ENCODE measurements at regions not wholly inside any gene's neighbourhood (a gene's known extent, or its start where the extent isn't known, plus 50 kb on each side); places are given as distances from the start of the nearest gene placed in this dataset.
A peak's percentile ranks its signal among the peaks of the same experiment; 100 is the strongest.

DNA sequence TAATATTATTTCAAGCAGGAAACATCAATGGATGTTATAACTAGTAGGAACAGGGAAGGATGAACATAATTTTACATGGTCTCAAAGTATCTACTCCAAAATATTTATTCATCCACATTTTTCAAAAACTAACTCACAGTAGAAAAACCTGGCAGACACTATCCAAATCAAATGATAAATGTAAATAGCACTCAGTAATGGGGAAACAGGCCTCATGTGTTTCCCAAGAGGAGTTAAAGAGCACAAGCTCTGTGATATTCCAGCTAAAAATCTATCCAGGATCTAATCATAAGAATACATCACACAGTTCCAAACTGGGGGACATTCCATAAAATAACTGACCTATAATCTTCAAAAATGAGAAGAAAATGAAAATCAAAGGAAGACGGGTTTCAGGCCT lies 443.1 kb downstream of the ZNF608 start:
- DNase-seq: no peak

DNA sequence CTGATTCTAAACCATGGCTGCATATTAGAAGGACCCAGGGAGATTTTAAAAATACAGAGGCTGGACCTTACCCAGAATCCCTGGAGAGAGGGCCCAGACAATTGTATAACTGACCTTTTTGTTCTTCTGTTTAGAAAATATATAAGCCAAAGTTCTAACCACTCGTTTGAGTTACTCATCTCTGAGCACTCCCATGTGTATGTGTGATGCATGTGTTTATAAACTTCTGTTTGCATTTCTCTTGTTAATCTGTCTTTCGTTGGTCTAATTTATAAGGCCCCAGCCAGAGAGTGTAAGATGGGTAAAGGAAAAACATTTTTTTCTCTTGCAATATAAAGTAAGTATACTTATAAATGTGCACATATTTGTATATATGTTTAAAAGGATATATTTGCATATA lies 443.9 kb downstream of the ZNF608 start:
- no peak for DNase-seq

DNA sequence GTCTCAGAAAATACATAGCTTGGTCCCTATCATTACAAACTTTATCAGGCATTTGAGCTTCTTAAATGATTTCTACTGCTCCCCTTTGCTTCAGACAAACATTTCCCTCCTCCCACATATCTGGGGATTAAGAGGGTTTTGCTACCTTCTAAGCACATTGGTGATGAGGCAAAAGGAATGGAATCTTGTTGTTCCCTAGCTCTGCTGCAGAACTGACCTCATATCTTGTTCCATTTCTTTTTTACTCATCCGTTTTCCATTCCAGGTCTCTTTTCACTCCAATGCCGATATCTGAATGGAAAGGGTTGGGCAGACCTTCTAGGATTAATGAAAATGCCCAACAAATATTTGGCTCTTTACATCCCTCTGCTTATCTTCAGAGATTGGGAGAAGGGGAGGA lies 444.6 kb downstream of the ZNF608 start:
- no peak for DNase-seq

DNA sequence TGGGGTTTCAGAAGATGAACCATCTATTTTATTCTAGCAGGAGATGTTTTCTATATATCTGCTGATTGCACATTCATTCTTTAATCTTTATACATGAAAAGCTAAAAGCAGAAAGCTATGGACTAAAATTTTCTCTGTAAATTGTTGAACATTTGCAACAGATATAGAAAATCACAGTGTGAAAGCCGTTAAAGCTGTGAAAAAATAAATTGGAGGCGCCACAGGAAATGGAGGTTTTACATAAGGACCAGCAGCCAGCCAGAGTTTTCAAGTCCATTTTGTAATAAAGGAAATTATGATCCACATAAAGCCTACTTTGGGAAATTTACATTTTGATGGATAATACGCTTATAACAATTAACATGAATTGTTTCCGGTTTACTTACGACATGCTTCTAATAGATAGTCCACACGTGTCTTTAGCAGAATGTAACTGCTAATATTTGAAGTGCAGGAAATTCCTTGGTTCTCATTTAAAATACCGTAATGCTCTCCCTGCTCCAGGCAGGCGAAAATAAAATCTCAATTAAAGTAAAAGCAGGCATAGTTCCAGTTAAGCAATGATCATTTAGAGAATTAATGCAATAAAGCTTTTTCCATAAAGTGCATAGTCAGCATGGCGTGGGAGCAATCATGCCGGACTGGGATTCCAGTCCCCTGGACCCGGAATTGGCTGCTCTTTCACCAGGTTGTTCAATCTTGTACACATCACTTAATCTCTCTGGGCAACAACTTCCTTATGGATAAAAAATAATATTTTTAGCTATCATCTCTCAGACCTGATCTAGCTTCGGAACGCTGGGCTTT lies 445.4 kb downstream of the ZNF608 start:
- DNase-seq: no peak

DNA sequence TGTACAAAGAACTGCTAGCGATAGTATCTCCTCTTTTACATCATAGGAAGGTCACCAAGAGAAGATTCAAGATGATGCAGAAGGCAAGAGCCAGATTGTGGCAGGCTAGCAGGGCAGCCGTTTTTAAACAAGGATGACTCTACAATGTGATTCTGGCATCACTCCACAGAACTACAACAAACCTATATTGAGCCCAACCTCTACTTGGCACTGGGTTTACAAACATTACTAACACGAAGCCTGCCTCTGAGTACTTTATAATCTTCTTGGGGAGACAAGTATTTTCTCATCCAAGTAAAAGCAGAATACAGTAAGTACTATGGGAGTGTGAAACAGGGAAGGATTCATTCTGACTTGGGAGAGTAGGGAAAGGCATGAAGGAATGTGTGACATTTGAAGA lies 448.6 kb downstream of the ZNF608 start:
- DNase-seq: no peak

DNA sequence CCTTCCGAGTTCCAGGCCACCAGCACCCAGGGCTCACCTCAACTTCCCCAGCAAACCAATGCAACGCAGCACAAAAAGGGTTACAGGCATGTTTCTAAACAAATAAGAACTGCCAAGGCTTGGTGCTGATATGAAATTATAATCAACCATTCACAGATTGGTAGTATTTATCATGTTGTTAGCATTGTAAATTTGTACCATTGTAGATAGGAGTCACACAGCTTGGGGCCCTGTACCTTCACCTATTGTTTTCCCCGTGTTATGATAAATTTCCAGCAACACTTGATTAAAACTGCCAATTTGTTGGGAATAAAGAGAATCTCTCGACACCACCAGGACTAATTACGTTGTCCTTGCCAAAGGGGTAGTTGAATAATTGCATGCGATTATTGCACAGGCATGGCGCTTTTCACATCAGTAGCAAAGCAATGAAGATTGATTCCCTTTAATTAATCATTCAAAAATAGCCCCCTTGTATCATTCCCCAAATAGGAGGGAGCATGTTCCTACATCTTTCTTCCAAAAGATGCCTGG lies 454.1 kb downstream of the ZNF608 start:
- DNase-seq: no peak

DNA sequence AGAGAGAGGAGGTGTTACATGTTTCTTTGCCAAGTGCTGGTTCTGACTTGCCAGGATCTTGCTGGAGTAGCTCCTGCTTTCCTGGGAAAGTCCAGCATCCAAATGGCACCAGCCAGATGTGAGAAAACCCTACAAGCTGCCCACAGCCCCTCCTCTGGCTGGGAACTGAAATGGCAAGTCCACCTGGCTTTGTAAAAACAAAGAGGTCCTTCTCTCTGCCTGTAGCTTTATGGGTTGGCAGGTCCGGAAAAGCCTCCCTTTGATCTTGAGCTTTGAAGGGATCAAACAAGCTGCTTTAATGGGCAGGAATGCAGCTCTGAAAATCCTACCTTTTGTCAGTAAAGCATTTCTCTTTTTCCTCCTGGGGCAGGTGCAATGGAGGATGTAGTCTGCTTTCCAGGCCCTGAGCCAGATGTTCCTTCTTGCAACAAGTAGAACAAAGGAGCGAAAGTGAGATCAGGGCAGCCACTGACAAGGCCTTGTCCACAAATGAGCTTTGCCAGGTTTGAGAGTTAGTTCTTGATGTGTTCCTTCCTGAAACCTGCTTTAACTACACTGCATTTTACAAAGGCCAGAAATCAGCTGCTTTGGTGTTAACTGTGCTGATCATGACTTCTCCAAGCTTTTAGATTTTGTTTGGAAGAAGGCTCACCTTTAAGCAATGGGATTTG lies 456.7 kb downstream of the ZNF608 start:
- peak; percentile 45 for DNase-seq

DNA sequence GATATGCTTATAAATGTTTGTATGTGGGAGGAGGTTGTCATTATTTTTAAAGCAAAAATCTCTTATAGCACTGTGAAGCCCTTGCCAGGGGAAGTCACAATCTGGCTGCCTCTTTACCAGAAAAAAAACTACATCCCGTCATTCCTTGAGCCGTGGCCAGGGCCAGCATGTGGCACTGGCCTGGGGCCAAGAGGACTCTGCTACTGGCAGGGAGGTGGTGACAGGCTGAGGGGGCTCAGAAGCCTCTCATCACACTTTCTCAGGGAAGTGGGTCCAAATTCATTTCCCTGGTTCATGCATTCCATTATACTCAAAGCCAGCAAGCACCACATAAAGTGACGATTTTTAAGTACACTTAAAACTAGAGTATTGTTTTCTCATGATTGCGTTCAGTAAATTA lies 457.3 kb downstream of the ZNF608 start:
- DNase-seq: no peak

DNA sequence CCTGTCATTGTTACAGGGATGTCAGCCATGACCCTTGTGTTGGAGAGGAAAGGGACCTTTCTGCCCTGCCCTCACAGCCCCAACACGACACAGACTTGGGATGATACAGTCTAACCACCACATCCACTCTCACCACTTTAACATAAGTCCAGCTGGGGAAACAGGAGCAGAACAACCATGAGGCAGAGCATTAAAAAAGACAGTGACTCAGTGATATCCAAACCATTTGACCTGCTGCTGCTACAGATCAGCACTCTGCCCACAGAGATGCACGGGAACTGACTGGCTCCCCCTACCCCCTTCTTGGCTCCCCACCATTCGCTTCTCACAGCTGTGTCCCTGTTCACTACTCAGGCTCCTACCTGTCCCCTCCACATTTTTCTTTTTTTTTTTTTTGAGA lies 458.6 kb downstream of the ZNF608 start:
- no peak for DNase-seq

DNA sequence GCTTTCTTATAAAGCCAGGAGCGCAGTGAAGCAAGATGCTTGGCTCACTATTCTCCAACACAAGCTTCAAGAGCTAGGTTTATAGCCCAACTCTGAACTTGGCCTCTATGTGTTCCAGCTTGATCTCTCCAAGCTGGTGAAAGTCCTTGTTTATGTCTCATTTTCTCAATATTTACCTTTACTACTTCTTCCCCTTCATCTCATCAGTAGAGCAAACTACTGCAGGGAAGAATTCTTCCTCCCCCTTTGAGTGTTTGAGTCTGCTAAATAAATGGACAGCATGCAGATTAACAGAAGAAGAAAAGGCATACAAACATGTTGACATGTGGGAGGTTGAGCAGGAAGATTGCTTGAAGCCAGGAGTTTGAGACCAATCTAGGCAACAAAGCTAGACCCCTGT lies 460.7 kb downstream of the ZNF608 start:
- DNase-seq: no peak

DNA sequence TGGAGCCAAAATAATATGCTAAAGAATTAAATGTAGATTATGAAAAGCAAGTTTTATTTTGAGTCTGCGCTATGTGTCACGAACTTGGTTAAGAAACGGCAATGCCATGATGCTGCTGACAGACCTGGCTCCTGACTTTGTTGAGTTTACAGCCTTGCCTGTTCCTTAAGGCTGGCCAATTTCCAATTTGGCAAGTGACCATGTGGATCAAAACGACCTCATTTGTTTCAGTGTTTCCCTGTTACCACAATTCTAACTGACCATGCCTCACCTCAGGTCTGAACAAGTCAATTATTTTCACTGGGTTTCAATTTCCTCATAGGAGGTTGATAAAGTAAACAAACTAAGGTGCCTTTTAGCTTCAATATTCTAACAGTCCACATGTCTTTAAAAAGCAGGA lies 461.4 kb downstream of the ZNF608 start:
- no peak for DNase-seq

DNA sequence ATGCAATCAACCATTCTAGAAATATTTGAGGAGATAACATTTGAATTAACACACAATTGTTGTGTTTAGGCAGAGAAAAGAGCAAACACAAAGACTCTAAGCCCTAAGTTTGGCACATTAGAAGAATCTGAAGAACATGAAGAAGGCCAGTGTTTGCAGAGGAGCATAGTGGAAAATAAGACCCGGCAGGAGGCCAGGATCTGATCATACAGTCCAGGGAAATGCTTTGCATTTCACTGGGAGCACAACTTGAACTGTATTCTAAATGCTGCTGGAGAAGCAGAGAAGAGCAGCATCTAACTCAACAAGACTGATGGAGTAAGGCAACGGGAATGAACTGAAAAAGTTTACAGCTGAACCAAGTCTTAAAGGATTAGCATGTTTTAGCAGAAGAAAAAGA lies 463.4 kb downstream of the ZNF608 start:
- DNase-seq: no peak

DNA sequence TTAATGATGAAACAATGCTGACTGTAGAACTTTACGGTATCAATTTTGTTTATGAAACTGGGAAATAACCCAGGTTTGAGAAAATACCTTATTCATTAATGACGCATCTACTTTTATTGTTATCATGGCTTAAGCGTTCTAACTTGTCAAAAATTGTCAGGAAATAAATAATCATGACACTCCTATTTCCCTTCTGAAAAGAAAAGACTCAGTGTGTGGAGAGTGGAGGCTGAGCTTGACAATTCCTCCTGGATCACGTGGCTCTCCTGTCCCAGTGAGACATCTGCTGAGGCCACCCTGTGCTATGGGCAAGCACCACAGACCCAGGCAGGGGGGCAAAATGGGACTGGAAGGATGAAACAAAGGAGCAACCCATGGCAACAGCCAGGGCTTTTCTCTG lies 466.4 kb downstream of the ZNF608 start:
- no peak for DNase-seq

DNA sequence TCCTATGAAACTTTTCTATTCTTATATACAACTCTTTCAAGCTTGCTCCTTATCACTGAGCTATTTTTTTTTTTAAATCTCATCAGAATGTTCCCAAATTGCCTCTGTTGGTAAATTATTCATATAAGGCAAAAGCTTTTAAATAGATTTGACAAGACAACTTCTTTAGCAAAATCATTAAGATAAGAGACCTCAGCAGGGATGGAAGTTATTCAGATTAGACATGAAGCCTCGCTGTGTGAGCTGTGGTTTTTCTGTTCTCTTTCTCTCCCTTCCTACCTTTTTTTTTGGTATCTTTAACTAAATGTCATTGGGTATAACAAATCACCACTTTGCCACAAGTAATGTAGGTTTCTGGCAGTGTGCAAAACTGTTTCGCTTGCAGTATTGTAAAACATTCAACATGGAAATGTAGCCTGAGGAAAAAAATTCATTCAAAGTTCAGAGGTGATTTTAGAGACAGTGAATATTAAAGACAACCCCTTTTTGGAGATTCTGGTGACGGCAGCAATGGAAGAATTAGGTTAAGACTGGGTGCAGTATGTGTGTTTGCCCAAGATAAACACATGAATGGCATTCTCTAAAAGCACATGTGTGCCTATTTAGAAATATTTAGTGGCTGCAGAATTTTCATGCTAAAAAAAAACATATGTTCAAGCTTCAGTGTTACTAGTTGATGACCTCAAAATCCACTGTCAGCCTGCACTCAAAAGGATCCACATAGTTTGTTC lies 467.1 kb downstream of the ZNF608 start:
- no peak for DNase-seq

DNA sequence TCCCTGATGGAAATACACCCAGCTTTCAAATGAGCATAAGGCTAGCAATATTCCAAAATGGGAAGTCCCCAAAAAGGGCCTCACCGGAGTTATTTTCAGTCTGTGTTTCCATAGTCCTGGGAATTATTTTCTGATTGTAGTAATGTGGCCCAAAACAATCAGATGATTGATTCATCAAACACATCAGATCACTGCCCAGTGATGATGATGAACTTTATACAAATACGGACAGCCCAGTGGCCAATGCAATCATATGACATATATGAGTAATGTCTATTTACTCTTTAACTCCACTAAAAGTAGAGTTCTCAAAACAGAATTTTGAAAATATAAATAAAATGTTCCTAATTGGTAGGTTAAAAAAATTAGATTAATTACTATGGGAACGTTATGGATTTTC lies 467.8 kb downstream of the ZNF608 start:
- no peak for DNase-seq

DNA sequence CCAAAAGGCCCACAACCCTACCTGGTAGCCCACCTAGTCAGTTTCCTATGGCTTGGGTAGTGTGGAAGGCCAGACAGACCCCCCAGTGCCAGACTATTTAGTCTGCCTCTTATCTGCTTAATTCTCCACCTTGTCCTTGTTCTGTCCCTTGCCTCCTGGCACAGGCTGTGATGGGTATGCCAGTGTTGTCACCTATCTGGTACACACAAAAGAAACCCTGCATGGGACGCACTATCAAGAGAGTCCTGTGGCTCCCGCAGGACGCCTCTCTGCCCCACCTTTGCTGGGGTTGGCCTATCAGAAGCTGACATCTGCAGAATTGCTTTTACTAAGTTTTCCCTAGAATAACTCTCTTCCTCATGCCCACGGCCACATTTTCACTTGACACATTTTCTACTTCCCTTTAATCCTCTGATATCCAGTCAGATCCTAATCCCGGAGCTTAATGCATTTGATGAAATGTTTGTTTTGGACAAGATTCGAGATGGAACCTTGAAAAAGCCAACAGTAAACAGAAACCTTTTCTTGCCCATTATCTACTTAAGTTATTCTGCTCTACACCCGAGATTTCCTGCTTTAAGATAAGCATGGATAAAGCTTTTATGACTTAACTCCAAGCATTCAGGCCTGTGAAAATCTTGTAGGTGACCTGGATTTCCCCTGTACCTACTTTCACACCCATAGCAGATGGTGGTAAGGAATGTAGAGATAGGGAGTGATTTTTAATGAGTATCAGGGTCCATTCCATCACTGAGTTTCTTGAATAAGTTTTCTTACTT lies 468.5 kb downstream of the ZNF608 start:
- DNase-seq: no peak

DNA sequence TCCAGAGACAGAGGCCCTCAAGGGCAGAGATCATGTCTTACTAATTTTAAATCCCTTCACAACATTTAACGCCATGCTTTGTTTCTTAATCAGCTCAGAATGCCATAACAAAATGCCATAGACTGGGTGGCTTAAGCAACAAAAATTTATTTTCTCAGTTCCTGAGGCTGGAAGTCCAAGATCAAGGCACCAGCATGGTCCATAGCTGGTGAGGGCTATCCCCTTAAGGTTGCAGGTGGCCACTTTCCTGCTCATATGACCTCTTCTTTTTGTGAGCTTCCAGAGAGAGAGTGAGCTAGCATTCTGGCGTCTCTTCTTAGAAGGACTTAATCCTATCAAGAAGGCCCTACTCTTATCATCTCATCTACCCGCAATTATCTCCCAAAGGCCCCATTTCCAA lies 470.3 kb downstream of the ZNF608 start:
- no peak for DNase-seq

DNA sequence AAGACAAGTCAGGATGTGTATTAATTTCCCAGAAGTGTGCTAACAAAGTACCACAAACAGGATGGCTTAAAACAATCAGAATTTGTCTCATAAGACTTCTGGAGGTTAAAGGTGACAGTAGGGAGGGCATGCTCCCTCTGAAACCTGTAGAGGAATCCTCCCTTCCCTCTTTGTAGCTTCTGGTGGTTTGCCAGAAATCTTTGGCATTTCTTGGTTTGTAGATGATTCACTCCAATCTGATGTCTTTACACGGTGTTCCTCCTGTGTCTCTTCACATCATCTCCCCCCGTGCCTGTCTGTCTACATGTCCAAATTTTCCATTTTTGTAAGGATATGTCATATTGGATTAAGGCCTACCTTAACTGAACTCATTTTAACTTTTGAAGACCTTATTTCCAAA lies 471.5 kb downstream of the ZNF608 start:
- DNase-seq: no peak

DNA sequence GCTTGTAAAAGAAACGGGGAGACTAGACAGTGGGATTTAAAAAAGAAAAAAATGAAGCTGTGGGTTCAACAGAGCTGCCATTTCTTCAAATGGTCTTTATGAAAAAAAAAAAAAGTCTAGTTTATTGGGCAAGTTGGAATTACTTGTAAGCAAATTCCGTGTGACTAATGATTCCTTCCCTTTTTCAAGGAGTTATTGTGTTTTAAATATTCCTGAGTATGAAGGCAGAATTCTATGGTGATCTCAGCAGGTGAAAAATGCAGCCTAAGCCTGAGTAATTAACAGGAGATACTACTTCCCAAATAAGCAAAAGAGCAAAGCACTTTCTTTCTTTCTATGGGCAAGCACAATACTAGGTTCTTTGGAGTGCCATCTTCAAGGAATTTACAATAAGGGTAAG lies 481.9 kb downstream of the ZNF608 start:
- DNase-seq: no peak

DNA sequence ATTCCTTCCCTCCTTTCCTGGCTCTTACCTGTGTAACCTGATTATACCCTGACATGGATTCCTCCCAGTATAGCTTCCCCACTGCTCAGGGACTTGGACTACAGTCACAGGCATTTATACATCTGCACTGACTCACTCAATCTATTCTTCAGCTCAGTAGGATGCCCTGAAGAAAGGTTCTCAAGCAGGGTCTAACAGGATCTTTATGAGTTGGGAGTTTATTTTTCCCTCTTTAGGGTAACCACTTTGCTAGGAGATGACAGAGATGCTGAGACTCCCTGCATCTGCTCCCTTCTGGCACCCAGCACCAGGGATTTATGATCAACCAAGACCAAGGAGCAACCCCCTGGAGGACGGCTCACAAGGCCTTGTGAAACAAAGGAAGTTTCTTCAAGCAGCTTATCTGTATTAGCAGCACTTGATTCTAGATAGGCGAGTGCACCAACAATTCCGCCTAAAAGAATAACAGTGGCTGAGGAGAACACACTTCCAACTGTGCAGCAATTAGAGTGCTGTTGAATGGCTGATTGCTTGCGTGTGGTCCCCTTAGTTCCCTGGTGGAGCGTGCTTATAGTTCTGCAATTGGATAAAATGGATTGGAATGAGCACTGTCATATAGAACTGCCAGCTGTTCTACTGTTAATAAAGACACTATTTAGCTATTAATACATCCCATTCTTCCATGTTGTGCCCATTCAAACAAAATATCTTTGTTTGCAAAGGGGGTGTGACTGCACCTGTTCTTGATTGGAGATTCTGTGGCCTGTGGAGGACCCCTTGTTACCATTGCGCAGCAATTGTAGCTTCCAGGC lies 482.6 kb downstream of the ZNF608 start:
- no peak for DNase-seq

DNA sequence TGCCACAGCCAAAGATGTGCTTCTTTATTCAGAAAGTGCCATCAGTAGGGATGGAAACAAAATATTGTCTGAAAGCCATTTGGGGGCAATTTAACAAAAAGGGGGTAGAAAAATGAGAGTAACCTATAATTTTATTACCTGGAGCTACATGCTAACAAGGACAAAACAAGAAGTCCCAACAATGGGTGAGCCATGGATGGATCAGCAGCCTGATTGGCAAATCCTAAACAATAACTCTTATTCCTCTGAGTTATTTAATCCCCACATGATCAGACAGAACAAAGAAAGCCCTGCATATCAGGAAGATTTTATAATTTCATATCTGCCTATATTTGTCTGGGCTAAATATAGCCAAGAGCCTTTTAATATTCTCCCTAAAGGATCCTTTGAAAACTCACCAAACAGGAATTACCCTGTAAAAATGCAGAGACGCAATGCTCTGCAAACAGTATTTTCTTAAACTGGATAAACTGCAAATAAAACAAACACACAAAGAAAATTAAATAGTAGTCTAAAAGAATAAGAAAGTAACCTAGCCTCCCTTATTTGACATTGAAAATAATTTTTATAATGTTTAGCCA lies 483.4 kb downstream of the ZNF608 start:
- DNase-seq: no peak

Data from left kidney (tissue), 1 donor.